Ovary (tissue), 3 donors: ENCODE measurements at regions not wholly inside any gene's neighbourhood (a gene's known extent, or its start where the extent isn't known, plus 50 kb on each side); places are given as distances from the start of the nearest gene placed in this dataset.

Source experiments
- EP300 ChIP-seq: sonication (generic); formaldehyde crosslinking; IDR thresholded peaks from one replicate; pipeline ENCODE4 v1.6.1; 2017; ENCODE audit warnings: antibody characterized with exemption
- TF ChIP-seq, protein P1 (sequence below), 3 donors: fragments of 450-650 bp in 2 of 3; fragments of 200-600 bp in 1 of 3; IDR thresholded peaks; one replicate each; pipeline versions ENCODE4 v1.5.1 to v1.8.0; 2016 to 2022; ENCODE audit warnings: antibody characterized with exemption in 3 of 3, mild to moderate bottlenecking in 1 of 3
- donor health status: DM: no; HTN: no; CAD: no.

DNA sequence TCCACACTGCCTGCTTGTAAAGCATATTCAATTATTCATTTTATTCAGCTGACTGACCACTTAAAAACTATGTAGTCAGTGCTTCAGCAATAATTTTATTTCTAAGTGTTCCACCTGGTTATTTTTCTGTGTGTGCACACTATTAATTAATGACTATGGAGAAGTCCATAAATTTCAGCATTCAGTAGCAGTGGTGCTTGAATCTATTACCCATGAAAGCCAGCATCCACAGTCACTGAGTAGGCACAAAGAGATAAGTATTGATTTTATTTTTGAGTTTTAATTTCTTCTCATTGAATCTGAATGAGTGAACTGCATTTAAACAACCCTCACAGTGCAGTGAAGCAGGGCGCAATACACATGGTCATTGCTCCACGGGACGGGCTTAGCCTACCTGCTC lies 643.1 kb downstream of the GALC start:
- TF ChIP-seq EP300: no peak
- TF ChIP-seq, protein P1, sequence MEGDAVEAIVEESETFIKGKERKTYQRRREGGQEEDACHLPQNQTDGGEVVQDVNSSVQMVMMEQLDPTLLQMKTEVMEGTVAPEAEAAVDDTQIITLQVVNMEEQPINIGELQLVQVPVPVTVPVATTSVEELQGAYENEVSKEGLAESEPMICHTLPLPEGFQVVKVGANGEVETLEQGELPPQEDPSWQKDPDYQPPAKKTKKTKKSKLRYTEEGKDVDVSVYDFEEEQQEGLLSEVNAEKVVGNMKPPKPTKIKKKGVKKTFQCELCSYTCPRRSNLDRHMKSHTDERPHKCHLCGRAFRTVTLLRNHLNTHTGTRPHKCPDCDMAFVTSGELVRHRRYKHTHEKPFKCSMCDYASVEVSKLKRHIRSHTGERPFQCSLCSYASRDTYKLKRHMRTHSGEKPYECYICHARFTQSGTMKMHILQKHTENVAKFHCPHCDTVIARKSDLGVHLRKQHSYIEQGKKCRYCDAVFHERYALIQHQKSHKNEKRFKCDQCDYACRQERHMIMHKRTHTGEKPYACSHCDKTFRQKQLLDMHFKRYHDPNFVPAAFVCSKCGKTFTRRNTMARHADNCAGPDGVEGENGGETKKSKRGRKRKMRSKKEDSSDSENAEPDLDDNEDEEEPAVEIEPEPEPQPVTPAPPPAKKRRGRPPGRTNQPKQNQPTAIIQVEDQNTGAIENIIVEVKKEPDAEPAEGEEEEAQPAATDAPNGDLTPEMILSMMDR (IDR thresholded peaks at IDR 0.05): no peak
